Gastroesophageal sphincter (tissue), 4 donors: ENCODE measurements at regions not wholly inside any gene's neighbourhood (a gene's known extent, or its start where the extent isn't known, plus 50 kb on each side); places are given as distances from the start of the nearest gene placed in this dataset.

Experiments used
- ATAC-seq: fragments of 150-250 bp; one replicate; pipeline ENCODE4 v1.9.1; 2016; ENCODE audit warnings: mild to moderate bottlenecking, moderate library complexity
- H3K27ac ChIP-seq, 4 donors: fragments of 200-600 bp; sonication (generic) in 3 of 4; 1 replicate in 3 of 4; 2 replicates in 1 of 4; pipeline ENCODE4 v1.5.1; 2016 to 2019
- H3K27me3 ChIP-seq: fragments of 200-600 bp; sonication (generic); one replicate; pipeline ENCODE4 v1.5.1; 2019
- H3K36me3 ChIP-seq, 2 donors: fragments of 200-600 bp; sonication (generic); one replicate each; pipeline ENCODE4 v1.5.1; 2019; ENCODE audit warnings: control low read depth in 1 of 2
- H3K4me1 ChIP-seq, 3 donors: fragments of 200-600 bp; sonication (generic); 1 replicate in 2 of 3; 2 replicates in 1 of 3; pipeline ENCODE4 v1.5.1; 2016 to 2019; ENCODE audit warnings: control low read depth in 2 of 3
- H3K4me3 ChIP-seq, 2 donors: fragments of 200-600 bp; sonication (generic); one replicate each; pipeline ENCODE4 v1.5.1; 2019; ENCODE audit warnings: mild to moderate bottlenecking in 1 of 2, moderate library complexity in 1 of 2
- H3K9me3 ChIP-seq, 3 donors: fragments of 200-600 bp; sonication (generic); one replicate each; pipeline ENCODE4 v1.5.1; 2017 to 2019; ENCODE audit warnings: control low read depth in 2 of 3
- CTCF ChIP-seq, 4 experiments: fragments of 200-600 bp in 2 of 4; fragments of 450-650 bp in 2 of 4; sonication (generic) in 1 of 4; IDR thresholded peaks; one replicate each; pipeline ENCODE4 v1.5.1; 2017 to 2019; ENCODE audit warnings: antibody characterized with exemption in 4 of 4, mild to moderate bottlenecking in 2 of 4, moderate library complexity in 2 of 4
- EP300 ChIP-seq: sonication (generic); formaldehyde crosslinking; IDR thresholded peaks from one replicate; pipeline ENCODE4 v1.6.1; 2017; ENCODE audit warnings: antibody characterized with exemption, mild to moderate bottlenecking
- POLR2A ChIP-seq, 2 donors: fragments of 450-650 bp; IDR thresholded peaks; one replicate each; pipeline ENCODE4 v1.6.1; 2017; ENCODE audit warnings: antibody characterized with exemption in 2 of 2, mild to moderate bottlenecking in 2 of 2, moderate library complexity in 1 of 2
- POLR2AphosphoS5 ChIP-seq: sonication (generic); formaldehyde crosslinking; IDR thresholded peaks from one replicate; pipeline ENCODE4 v1.6.1; 2017; ENCODE audit warnings: antibody characterized with exemption
- WGBS, 2 donors: methylation state at CpG; one replicate each; pipeline ENCODE4 v1.1.5; 2018; ENCODE audit warnings: low coverage in 1 of 2; 5-methylcytosine and 5-hydroxymethylcytosine counted together

- 65% methylated on average over 6 to 7 of the region's 7 CpGs for whole genome bisulfite sequencing, 2 donors
- no peaks in the 10 kb centered on the region for H3K27me3 ChIP-seq
- ATAC-seq = no peak
- H3K9me3 ChIP-seq = no peaks in the 10 kb centered on the region
- no peak overlapping the region for H3K4me3 ChIP-seq
- no peak for TF ChIP-seq POLR2AphosphoS5
- no peak for TF ChIP-seq POLR2A (IDR thresholded peaks at IDR 0.05)
- no peak for TF ChIP-seq EP300
- no peak for TF ChIP-seq CTCF (IDR thresholded peaks at IDR 0.05)
- no peaks in the 10 kb centered on the region for H3K36me3 ChIP-seq
- H3K4me1 ChIP-seq = no peaks in the 10 kb centered on the region
- no peak overlapping the region for H3K27ac ChIP-seq
Observed at GRCh38 chr21:21806711-21807597, 808.7 kb downstream of the NCAM2 start.

GRCh38 chr21:21807598-21807903 is 809.3 kb downstream of the NCAM2 start:
- no peak overlapping the region for H3K4me3 ChIP-seq
- H3K9me3 ChIP-seq = no peaks in the 10 kb centered on the region
- H3K4me1 ChIP-seq = no peaks in the 10 kb centered on the region
- H3K27ac ChIP-seq = no peak overlapping the region
- no peaks in the 10 kb centered on the region for H3K36me3 ChIP-seq
- 83% methylated on average over 1 of the region's 1 CpG; no CpG with 5 or more reads in 1 of the 2 donors for WGBS, 2 donors
- H3K27me3 ChIP-seq = no peaks in the 10 kb centered on the region
- TF ChIP-seq POLR2A (IDR thresholded peaks at IDR 0.05) (no peak), CTCF (IDR thresholded peaks at IDR 0.05) (no peak), POLR2AphosphoS5 (no peak), EP300 (no peak)
- ATAC-seq = no peak

- 65 to 78% methylated on average over 2 of the region's 2 CpGs for WGBS, 2 donors
- Histone ChIP-seq H3K27ac (no peak overlapping the region), H3K27me3 (no peaks in the 10 kb centered on the region), H3K4me3 (no peak overlapping the region), H3K4me1 (no peaks in the 10 kb centered on the region), H3K9me3 (no peaks in the 10 kb centered on the region), H3K36me3 (no peaks in the 10 kb centered on the region)
- TF ChIP-seq CTCF (IDR thresholded peaks at IDR 0.05) (no peak), POLR2A (IDR thresholded peaks at IDR 0.05) (no peak), POLR2AphosphoS5 (no peak), EP300 (no peak)
- no peak for ATAC-seq
Observed at GRCh38 chr21:21813289-21813688, 815.1 kb downstream of the NCAM2 start.

- no peak for TF ChIP-seq POLR2AphosphoS5
- TF ChIP-seq CTCF (IDR thresholded peaks at IDR 0.05) = no peak
- TF ChIP-seq EP300 = no peak
- no peak for TF ChIP-seq POLR2A (IDR thresholded peaks at IDR 0.05)
- H3K4me3 ChIP-seq = no peak overlapping the region
- ATAC-seq = no peak
- no peaks in the 10 kb centered on the region for H3K4me1 ChIP-seq
- no peaks in the 10 kb centered on the region for H3K9me3 ChIP-seq
- no peaks in the 10 kb centered on the region for H3K27me3 ChIP-seq
- H3K27ac ChIP-seq = no peak overlapping the region
- H3K36me3 ChIP-seq = no peaks in the 10 kb centered on the region
Observed at GRCh38 chr21:21813934-21814333, 815.7 kb downstream of the NCAM2 start.

GRCh38 chr21:21816778-21817177 is 818.6 kb downstream of the NCAM2 start:
- Histone ChIP-seq H3K4me1 (no peaks in the 10 kb centered on the region), H3K27ac (no peak overlapping the region), H3K9me3 (no peaks in the 10 kb centered on the region), H3K4me3 (no peak overlapping the region), H3K36me3 (no peaks in the 10 kb centered on the region), H3K27me3 (no peaks in the 10 kb centered on the region)
- WGBS, 2 donors = 42 to 58% methylated on average over 4 of the region's 4 CpGs
- ATAC-seq = no peak
- no peak for TF ChIP-seq POLR2A (IDR thresholded peaks at IDR 0.05)
- no peak for TF ChIP-seq EP300
- TF ChIP-seq POLR2AphosphoS5 = no peak
